ENCODE measurements at regions not wholly inside any gene's neighbourhood (a gene's known extent, or its start where the extent isn't known, plus 50 kb on each side); places are given as distances from the start of the nearest gene placed in this dataset.
A peak's percentile ranks its signal among the peaks of the same experiment; 100 is the strongest.

- Mint-ChIP-seq H3K4me3 (ENCODE audit: unreplicated experiment) (no peak overlapping the region), H3K27ac (ENCODE audit: unreplicated experiment) (no peak overlapping the region), H3K9me3 (ENCODE audit: unreplicated experiment) (peaks cover 8% of the 10 kb centered on the region), H3K36me3 (ENCODE audit: low read depth, unreplicated experiment) (peaks cover 2% of the 10 kb centered on the region), H3K4me1 (ENCODE audit: low read depth, unreplicated experiment) (no peaks in the 10 kb centered on the region), H3K27me3 (ENCODE audit: low read depth, unreplicated experiment) (no peaks in the 10 kb centered on the region)
- Histone ChIP-seq H3K9me3 (ENCODE audit: insufficient read depth, low read depth, low read length) (peaks cover 2% of the 10 kb centered on the region), H3K4me1 (ENCODE audit: insufficient read depth, low read length) (no peaks in the 10 kb centered on the region), H4K20me1 (ENCODE audit: insufficient read depth, low read length) (no peaks in the 10 kb centered on the region), H2AFZ (ENCODE audit: low read depth, low read length) (no peak overlapping the region), H3K36me3 (ENCODE audit: insufficient read depth, low read length) (no peaks in the 10 kb centered on the region), H3K4me3 (ENCODE audit: insufficient read depth, low read depth, low read length) (no peak overlapping the region), H3K4me2 (ENCODE audit: low read length) (no peak overlapping the region), H3K27me3 (ENCODE audit: insufficient read depth, low read length) (no peaks in the 10 kb centered on the region), H3K27ac (ENCODE audit: low read depth, low read length) (no peak overlapping the region), H3K79me2 (ENCODE audit: insufficient read depth, low read length) (no peaks in the 10 kb centered on the region), H3K9ac (ENCODE audit: low read length) (no peak overlapping the region)
- DNase-seq (ENCODE audit: low read depth) = no peak
- TF ChIP-seq EZH2 (IDR thresholded peaks at IDR 0.05; ENCODE audit: insufficient read depth, low read length) (no peak), CTCF (IDR thresholded peaks at IDR 0.05; ENCODE audit: insufficient read depth, low read depth, low read length) (no peak)
- no peak for FAIRE-seq
These were observed 250.9 kb downstream of the ASXL3 start for GRCh38 chr18:33828949-33829348.

- FAIRE-seq (no peak), DNase-seq (ENCODE audit: low read depth) (no peak)
- no peak overlapping the region for H3K27ac Mint-ChIP-seq (ENCODE audit: unreplicated experiment)
- Histone ChIP-seq H3K4me2 (ENCODE audit: low read length) (no peak overlapping the region), H3K36me3 (ENCODE audit: insufficient read depth, low read length) (no peaks in the 10 kb centered on the region), H3K27ac (ENCODE audit: low read depth, low read length) (no peak overlapping the region), H3K79me2 (ENCODE audit: insufficient read depth, low read length) (no peaks in the 10 kb centered on the region), H3K27me3 (ENCODE audit: insufficient read depth, low read length) (no peaks in the 10 kb centered on the region), H3K4me3 (ENCODE audit: insufficient read depth, low read depth, low read length) (no peak overlapping the region), H3K9me3 (ENCODE audit: insufficient read depth, low read depth, low read length) (no peaks in the 10 kb centered on the region), H2AFZ (ENCODE audit: low read depth, low read length) (no peak overlapping the region), H3K9ac (ENCODE audit: low read length) (no peak overlapping the region), H4K20me1 (ENCODE audit: insufficient read depth, low read length) (no peaks in the 10 kb centered on the region), H3K4me1 (ENCODE audit: insufficient read depth, low read length) (no peaks in the 10 kb centered on the region)
- peaks cover 2% of the 10 kb centered on the region for H3K4me1 Mint-ChIP-seq (ENCODE audit: low read depth, unreplicated experiment)
- no peaks in the 10 kb centered on the region for H3K27me3 Mint-ChIP-seq (ENCODE audit: low read depth, unreplicated experiment)
- no peak overlapping the region for H3K4me3 Mint-ChIP-seq (ENCODE audit: unreplicated experiment)
- TF ChIP-seq EZH2 (IDR thresholded peaks at IDR 0.05; ENCODE audit: insufficient read depth, low read length) (no peak), CTCF (IDR thresholded peaks at IDR 0.05; ENCODE audit: insufficient read depth, low read depth, low read length) (no peak)
- H3K9me3 Mint-ChIP-seq (ENCODE audit: unreplicated experiment) = no peaks in the 10 kb centered on the region
- no peaks in the 10 kb centered on the region for H3K36me3 Mint-ChIP-seq (ENCODE audit: low read depth, unreplicated experiment)
These were observed 248.1 kb downstream of the ASXL3 start for GRCh38 chr18:33826151-33826550.

GRCh38 chr18:33821503-33821902, 243.5 kb downstream of the ASXL3 start:
- FAIRE-seq (no peak), DNase-seq (ENCODE audit: low read depth) (peak; percentile 67)
- Mint-ChIP-seq H3K36me3 (ENCODE audit: low read depth, unreplicated experiment) (no peaks in the 10 kb centered on the region), H3K4me3 (ENCODE audit: unreplicated experiment) (no peak overlapping the region), H3K27ac (ENCODE audit: unreplicated experiment) (no peak overlapping the region), H3K27me3 (ENCODE audit: low read depth, unreplicated experiment) (no peaks in the 10 kb centered on the region), H3K4me1 (ENCODE audit: low read depth, unreplicated experiment) (peaks cover 12% of the 10 kb centered on the region), H3K9me3 (ENCODE audit: unreplicated experiment) (peaks cover 4% of the 10 kb centered on the region)
- H3K9me3 ChIP-seq (ENCODE audit: insufficient read depth, low read depth, low read length) = no peaks in the 10 kb centered on the region
- peaks cover 4% of the 10 kb centered on the region for H3K4me1 ChIP-seq (ENCODE audit: insufficient read depth, low read length)
- H3K9ac ChIP-seq (ENCODE audit: low read length) = no peak overlapping the region
- TF ChIP-seq EZH2 (IDR thresholded peaks at IDR 0.05; ENCODE audit: insufficient read depth, low read length) (no peak), CTCF (IDR thresholded peaks at IDR 0.05; ENCODE audit: insufficient read depth, low read depth, low read length) (no peak)
- H3K4me2 ChIP-seq (ENCODE audit: low read length) = peak overlapping the region; percentile 42
- H3K27me3 ChIP-seq (ENCODE audit: insufficient read depth, low read length) = no peaks in the 10 kb centered on the region
- H3K36me3 ChIP-seq (ENCODE audit: insufficient read depth, low read length) = no peaks in the 10 kb centered on the region
- H3K27ac ChIP-seq (ENCODE audit: low read depth, low read length) = peak overlapping the region; percentile 22
- no peak overlapping the region for H2AFZ ChIP-seq (ENCODE audit: low read depth, low read length)
- H3K79me2 ChIP-seq (ENCODE audit: insufficient read depth, low read length) = no peaks in the 10 kb centered on the region
- H4K20me1 ChIP-seq (ENCODE audit: insufficient read depth, low read length) = no peaks in the 10 kb centered on the region
- H3K4me3 ChIP-seq (ENCODE audit: insufficient read depth, low read depth, low read length) = no peak overlapping the region

All from astrocyte (in vitro differentiated cells and primary cell).